ENCODE measurements at regions not wholly inside any gene's neighbourhood (a gene's known extent, or its start where the extent isn't known, plus 50 kb on each side); places are given as distances from the start of the nearest gene placed in this dataset.
"Not testable (repeated sequence)": the region's sequence is repeated elsewhere in the genome, so short reads cannot be mapped to it uniquely, and the experiment has no call there.

DNA sequence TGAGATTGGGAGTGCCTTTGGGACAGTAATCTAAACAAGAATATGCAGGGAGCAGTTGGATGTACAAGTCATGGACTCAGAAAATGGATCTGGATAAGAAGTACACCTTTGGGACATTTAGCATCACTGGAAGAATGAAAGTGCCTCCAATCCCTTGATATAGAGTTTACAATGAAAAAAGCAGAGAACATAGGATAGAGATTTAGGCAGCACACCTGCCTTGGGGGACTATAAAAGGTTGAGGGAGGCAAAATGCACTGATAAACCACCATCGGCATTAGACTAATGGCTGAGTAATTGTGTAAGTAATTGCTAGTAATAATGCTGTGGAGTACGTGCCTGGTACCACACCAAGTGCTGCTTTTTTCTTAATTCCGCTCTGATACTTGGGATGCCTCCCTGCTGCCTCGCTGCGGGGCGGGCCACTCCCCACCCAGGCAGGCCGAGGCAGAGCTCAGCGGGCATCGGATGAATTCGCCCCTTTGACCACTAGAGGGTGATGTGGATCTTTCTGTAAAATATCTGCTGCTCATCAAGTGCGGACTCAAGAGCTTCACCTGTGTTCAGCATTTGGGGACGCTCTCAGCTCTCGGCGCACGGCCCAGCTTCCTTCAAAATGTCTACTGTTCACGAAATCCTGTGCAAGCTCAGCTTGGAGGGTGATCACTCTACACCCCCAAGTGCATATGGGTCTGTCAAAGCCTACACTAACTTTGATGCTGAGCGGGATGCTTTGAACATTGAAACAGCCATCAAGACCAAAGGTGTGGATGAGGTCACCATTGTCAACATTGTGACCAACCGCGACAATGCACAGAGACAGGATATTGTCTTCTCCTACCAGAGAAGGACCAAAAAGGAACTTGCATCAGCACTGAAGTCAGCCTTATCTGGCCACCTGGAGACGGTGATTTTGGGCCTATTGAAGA is 99.9 kb downstream of the ANKRD18B start:
- H3K4me3 Mint-ChIP-seq = no peak overlapping the region
- no peaks in the 10 kb centered on the region for H3K36me3 Mint-ChIP-seq (ENCODE audit: low read depth)
- peaks cover 8% of the 10 kb centered on the region for H3K4me1 Mint-ChIP-seq (ENCODE audit: low read depth)
- H3K27me3 Mint-ChIP-seq = peaks cover 35% of the 10 kb centered on the region
- H3K27ac Mint-ChIP-seq = no peak overlapping the region
- H3K9me3 Mint-ChIP-seq = no peaks in the 10 kb centered on the region

GRCh38 chr9:33628318-33628717 is 104.3 kb downstream of the ANKRD18B start:
- H3K27me3 Mint-ChIP-seq = peaks cover 53% of the 10 kb centered on the region
- not testable (repeated sequence) for H3K4me1 Mint-ChIP-seq (ENCODE audit: low read depth); H3K9me3 Mint-ChIP-seq; H3K36me3 Mint-ChIP-seq (ENCODE audit: low read depth); H3K4me3 Mint-ChIP-seq; H3K27ac Mint-ChIP-seq

DNA sequence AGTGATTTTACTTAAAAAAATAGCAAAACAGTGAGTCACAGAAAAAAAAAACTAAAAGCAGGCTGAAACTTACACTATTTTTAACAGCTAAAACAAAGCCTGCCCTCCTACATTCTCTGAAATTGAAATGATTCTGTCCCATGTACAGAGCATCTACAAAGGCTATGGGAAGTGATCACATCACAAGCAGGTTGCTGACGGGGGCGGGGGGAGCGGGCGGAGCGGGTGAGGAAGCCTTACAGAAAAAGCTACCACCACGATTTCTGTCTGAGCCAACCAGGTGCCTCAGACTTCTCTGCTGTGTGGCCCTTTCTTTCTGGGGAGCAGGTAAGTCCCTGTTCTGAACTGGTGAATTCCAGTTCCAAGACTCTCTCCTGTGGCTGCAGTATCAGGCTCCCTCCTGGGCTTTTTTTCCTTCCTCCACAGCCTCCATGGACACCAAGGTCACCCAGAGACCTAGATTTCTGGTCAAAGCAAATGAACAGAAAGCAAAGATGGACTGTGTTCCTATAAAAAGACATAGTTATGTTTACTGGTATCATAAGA is 104.9 kb downstream of the ANKRD18B start:
- H3K4me3 Mint-ChIP-seq = no peak overlapping the region
- H3K4me1 Mint-ChIP-seq (ENCODE audit: low read depth) = peaks cover 3% of the 10 kb centered on the region
- H3K9me3 Mint-ChIP-seq = no peaks in the 10 kb centered on the region
- no peak overlapping the region for H3K27ac Mint-ChIP-seq
- no peaks in the 10 kb centered on the region for H3K36me3 Mint-ChIP-seq (ENCODE audit: low read depth)
- peaks cover 53% of the 10 kb centered on the region for H3K27me3 Mint-ChIP-seq

DNA sequence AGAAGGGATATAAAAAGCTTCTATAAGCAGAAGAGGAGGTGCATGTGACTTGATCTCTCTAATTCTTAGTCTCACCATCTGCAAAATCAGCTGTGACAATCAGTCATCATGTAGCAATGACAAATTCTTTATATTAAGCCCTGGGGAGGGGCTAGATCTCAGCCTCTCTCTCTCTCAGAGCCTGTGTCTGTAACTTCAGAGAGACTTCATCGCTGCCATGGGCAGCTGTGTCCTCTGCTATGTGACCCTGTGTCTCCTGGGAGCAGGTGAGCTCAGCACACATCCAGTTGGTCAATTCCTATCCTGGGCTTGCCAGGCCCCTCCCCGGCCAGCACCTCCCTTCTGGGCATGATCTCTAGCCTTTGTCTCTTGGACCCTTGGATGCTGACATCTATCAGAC is 109.6 kb downstream of the ANKRD18B start:
- no peak overlapping the region for H3K27ac Mint-ChIP-seq
- no peaks in the 10 kb centered on the region for H3K36me3 Mint-ChIP-seq (ENCODE audit: low read depth)
- H3K4me1 Mint-ChIP-seq (ENCODE audit: low read depth) = no peaks in the 10 kb centered on the region
- H3K4me3 Mint-ChIP-seq = no peak overlapping the region
- H3K9me3 Mint-ChIP-seq = no peaks in the 10 kb centered on the region
- peaks cover 70% of the 10 kb centered on the region for H3K27me3 Mint-ChIP-seq

- Mint-ChIP-seq H3K4me1 (ENCODE audit: low read depth) (no peaks in the 10 kb centered on the region), H3K4me3 (no peak overlapping the region), H3K9me3 (no peaks in the 10 kb centered on the region), H3K27me3 (peaks cover 71% of the 10 kb centered on the region), H3K36me3 (ENCODE audit: low read depth) (no peaks in the 10 kb centered on the region), H3K27ac (no peak overlapping the region)
Measured at GRCh38 chr9:33637881-33638280, 113.8 kb downstream of the ANKRD18B start.

DNA sequence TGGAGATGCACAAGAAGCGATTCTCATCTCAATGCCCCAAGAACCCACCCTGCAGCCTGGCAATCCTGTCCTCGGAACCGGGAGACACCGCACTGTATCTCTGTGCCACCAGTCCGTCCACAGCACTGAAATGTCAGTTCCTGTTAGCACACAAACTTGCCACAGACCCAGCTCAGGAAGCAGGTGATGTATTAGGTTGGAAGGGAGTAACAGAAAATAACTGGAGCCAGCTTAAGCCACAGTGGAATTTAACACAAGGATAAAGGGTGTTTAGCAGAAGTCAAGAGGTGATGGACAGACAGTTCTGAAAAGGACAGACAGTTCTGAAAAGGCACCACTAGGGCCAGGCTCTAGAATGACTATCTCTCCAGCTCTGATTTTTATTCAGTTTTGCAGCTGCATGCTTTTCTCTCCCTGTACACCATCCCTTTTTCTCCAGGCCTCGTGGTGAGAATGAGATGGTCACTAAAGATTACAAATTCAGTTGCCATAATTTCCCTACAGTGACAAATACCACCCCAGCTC is 114.4 kb downstream of the ANKRD18B start:
- Mint-ChIP-seq H3K36me3 (ENCODE audit: low read depth) (no peaks in the 10 kb centered on the region), H3K9me3 (no peaks in the 10 kb centered on the region), H3K27ac (no peak overlapping the region), H3K4me3 (no peak overlapping the region), H3K27me3 (peaks cover 73% of the 10 kb centered on the region), H3K4me1 (ENCODE audit: low read depth) (no peaks in the 10 kb centered on the region)

GRCh38 chr9:33645706-33646105 is 121.7 kb downstream of the ANKRD18B start:
- no peak overlapping the region for H3K27ac Mint-ChIP-seq
- H3K9me3 Mint-ChIP-seq = no peaks in the 10 kb centered on the region
- H3K4me3 Mint-ChIP-seq = no peak overlapping the region
- H3K4me1 Mint-ChIP-seq (ENCODE audit: low read depth) = peaks cover 10% of the 10 kb centered on the region
- H3K27me3 Mint-ChIP-seq = peaks cover 45% of the 10 kb centered on the region
- H3K36me3 Mint-ChIP-seq (ENCODE audit: low read depth) = no peaks in the 10 kb centered on the region

- Mint-ChIP-seq H3K4me3 (no peak overlapping the region), H3K36me3 (ENCODE audit: low read depth) (no peaks in the 10 kb centered on the region), H3K9me3 (no peaks in the 10 kb centered on the region), H3K27ac (no peak overlapping the region), H3K27me3 (peaks cover 37% of the 10 kb centered on the region), H3K4me1 (ENCODE audit: low read depth) (peaks cover 10% of the 10 kb centered on the region)
Measured at GRCh38 chr9:33649463-33649862, 125.4 kb downstream of the ANKRD18B start.

GRCh38 chr9:33651125-33651524 is 127.1 kb downstream of the ANKRD18B start:
- Mint-ChIP-seq H3K27me3 (peaks cover 44% of the 10 kb centered on the region), H3K36me3 (ENCODE audit: low read depth) (no peaks in the 10 kb centered on the region), H3K27ac (no peak overlapping the region), H3K9me3 (no peaks in the 10 kb centered on the region), H3K4me1 (ENCODE audit: low read depth) (peaks cover 10% of the 10 kb centered on the region), H3K4me3 (no peak overlapping the region)

DNA sequence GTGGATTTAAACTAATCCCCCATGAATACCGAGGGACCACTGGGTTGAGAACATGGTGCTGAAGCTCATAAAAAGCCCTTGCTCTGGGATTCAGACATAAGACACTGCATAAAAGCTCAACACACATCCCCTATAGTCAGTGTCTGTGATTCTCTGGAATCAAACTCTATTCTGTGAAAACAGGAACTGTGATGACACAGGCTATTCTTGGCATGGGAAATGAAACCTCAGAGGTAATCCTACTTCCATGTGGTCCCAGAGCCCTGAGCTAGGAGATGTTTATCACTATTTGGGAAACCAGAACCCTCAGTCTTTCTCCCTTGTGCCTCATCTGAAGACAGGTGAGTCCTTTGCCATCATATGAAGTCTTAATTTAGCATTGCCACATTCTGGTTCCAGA is 135.4 kb upstream of the PRSS3 start:
- no peaks in the 10 kb centered on the region for H3K36me3 Mint-ChIP-seq (ENCODE audit: low read depth)
- H3K4me1 Mint-ChIP-seq (ENCODE audit: low read depth) = no peaks in the 10 kb centered on the region
- no peak overlapping the region for H3K4me3 Mint-ChIP-seq
- H3K9me3 Mint-ChIP-seq = no peaks in the 10 kb centered on the region
- peaks cover 13% of the 10 kb centered on the region for H3K27me3 Mint-ChIP-seq
- no peak overlapping the region for H3K27ac Mint-ChIP-seq

- Mint-ChIP-seq H3K36me3 (ENCODE audit: low read depth) (no peaks in the 10 kb centered on the region), H3K4me1 (ENCODE audit: low read depth) (no peaks in the 10 kb centered on the region), H3K9me3 (no peaks in the 10 kb centered on the region), H3K27ac (no peak overlapping the region), H3K27me3 (peaks cover 4% of the 10 kb centered on the region), H3K4me3 (no peak overlapping the region)
Measured at GRCh38 chr9:33660772-33661171, 134.6 kb upstream of the PRSS3 start.

DNA sequence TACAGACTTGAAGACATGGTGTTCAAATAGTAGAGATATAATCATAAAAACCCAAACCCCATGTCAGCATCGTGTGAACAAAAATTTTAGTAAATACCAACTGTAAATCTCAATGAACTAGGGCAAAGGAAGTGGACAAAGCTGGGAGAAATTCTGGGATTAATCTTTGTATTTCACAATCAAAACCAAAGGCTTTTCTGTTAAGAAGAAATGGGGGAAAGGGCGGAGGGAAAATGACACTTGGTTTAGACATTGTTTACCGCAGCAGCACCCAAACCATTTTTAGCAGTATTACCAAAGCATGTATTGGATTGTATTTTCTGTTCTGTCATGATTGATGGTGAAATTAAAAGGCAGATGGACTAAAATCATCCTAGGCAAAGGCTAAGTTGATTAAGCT is 134.2 kb upstream of the PRSS3 start:
- Mint-ChIP-seq H3K9me3 (no peaks in the 10 kb centered on the region), H3K27me3 (peaks cover 4% of the 10 kb centered on the region), H3K4me1 (ENCODE audit: low read depth) (no peaks in the 10 kb centered on the region), H3K27ac (no peak overlapping the region), H3K36me3 (ENCODE audit: low read depth) (no peaks in the 10 kb centered on the region), H3K4me3 (no peak overlapping the region)

DNA sequence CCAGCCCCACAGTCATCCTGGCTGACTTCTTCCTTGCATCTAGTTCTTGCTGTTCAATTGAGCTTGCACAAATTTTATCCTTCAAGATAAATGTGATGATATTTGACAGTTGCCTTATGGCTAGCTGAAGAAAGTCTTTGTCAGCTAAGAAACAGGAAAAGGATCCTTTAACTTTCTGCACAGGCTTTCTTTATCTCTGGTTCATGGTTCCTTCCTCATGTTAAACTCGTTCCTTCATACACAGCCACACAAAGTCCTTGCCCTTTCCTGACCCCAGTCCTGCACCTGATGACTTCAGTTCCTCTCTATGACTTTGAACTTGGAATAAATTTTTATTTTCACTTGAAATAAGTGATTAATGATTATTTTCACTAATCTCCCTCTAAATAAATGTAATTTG is 132.5 kb upstream of the PRSS3 start:
- Mint-ChIP-seq H3K27ac (no peak overlapping the region), H3K9me3 (no peaks in the 10 kb centered on the region), H3K4me1 (ENCODE audit: low read depth) (no peaks in the 10 kb centered on the region), H3K36me3 (ENCODE audit: low read depth) (no peaks in the 10 kb centered on the region), H3K27me3 (peaks cover 6% of the 10 kb centered on the region), H3K4me3 (no peak overlapping the region)

GRCh38 chr9:33676194-33676745 is 119.1 kb upstream of the PRSS3 start:
- not testable (repeated sequence) for H3K36me3 Mint-ChIP-seq (ENCODE audit: low read depth); H3K27ac Mint-ChIP-seq; H3K9me3 Mint-ChIP-seq
- Mint-ChIP-seq H3K4me3 (peak overlapping the region; percentile 86), H3K27me3 (peaks cover 85% of the 10 kb centered on the region), H3K4me1 (ENCODE audit: low read depth) (peaks cover 11% of the 10 kb centered on the region)

DNA sequence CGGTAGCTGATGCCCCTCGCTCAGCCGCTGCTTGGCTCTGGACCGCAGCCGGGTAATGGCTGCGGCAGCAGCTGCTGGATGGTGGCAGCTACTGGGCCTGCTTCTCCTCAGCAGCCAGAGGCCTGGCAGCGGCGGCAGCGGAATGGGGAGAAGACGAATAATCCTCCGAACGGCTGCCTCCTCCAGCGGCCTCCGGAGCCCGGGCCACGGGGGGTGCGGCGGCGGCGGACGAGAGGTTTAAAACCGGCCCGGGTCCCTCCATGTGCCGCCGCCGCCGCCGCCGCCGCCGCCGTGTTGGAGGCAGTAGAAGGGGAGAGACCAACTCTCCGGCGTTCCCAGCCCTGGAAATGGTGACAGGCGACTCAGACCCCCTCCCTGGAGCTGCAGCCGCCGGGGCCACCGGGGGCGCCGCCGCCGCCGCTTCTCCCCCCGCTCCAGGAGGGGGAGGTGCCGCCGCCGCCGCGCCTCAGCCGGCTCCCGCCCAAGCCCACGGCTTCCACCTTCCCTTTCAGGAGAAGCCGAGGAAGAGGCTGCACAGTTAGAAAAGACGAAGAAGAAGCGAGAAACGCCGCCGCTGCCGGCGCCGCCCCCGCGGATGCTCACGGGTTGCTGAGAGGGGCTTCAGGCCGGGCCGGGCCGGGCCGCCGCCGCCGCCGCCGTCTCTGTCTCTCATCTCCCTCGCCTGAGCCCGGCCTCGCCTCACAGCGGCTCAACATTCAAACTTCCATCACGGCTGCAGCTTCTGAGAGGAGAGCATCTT is 118.4 kb upstream of the PRSS3 start:
- peak overlapping the region; percentile 29 for H3K27ac Mint-ChIP-seq
- H3K36me3 Mint-ChIP-seq (ENCODE audit: low read depth) = no peaks in the 10 kb centered on the region
- peaks cover 81% of the 10 kb centered on the region for H3K27me3 Mint-ChIP-seq
- no peaks in the 10 kb centered on the region for H3K9me3 Mint-ChIP-seq
- peaks cover 11% of the 10 kb centered on the region for H3K4me1 Mint-ChIP-seq (ENCODE audit: low read depth)
- H3K4me3 Mint-ChIP-seq = peak overlapping the region; percentile 86
